Esophagus squamous epithelium (tissue), 5 donors: ENCODE measurements at regions not wholly inside any gene's neighbourhood (a gene's known extent, or its start where the extent isn't known, plus 50 kb on each side); places are given as distances from the start of the nearest gene placed in this dataset.

Source experiments
- DNase-seq: peaks from one replicate; lab custom pipeline; 2025; lab: John Stamatoyannopoulos, UW
- H3K27ac ChIP-seq, 4 donors: fragments of 200-600 bp; sonication (generic); one replicate each; pipeline ENCODE4 v1.5.1; 2016 to 2019; ENCODE audit warnings: mild to moderate bottlenecking in 1 of 4
- H3K27me3 ChIP-seq, 4 donors: fragments of 200-600 bp; sonication (generic); 1 replicate in 3 of 4; 2 replicates in 1 of 4; pipeline versions ENCODE4 v1.5.1 to v1.6.0; 2017 to 2021; ENCODE audit warnings: antibody characterized with exemption in 1 of 4
- H3K36me3 ChIP-seq, 3 donors: fragments of 200-600 bp; sonication (generic); one replicate each; pipeline ENCODE4 v1.5.1; 2016 to 2019
- H3K4me1 ChIP-seq, 3 donors: fragments of 200-600 bp; sonication (generic); one replicate each; pipeline ENCODE4 v1.5.1; 2017 to 2019
- H3K4me3 ChIP-seq, 4 donors: fragments of 200-600 bp; sonication (generic); 1 replicate in 3 of 4; 2 replicates in 1 of 4; pipeline ENCODE4 v1.5.1; 2016 to 2019; ENCODE audit warnings: mild to moderate bottlenecking in 2 of 4, moderate library complexity in 1 of 4
- H3K9me3 ChIP-seq, 3 donors: fragments of 200-600 bp; sonication (generic); one replicate each; pipeline ENCODE4 v1.5.1; 2016 to 2019
- POLR2A ChIP-seq, 4 donors: fragments of 450-650 bp; IDR thresholded peaks; one replicate each; pipeline ENCODE4 v1.6.1; 2017; ENCODE audit warnings: antibody characterized with exemption in 4 of 4, mild to moderate bottlenecking in 4 of 4, moderate library complexity in 3 of 4
- WGBS, 2 donors: methylation state at CpG; one replicate each; pipeline ENCODE4 v1.1.5; 2018; 5-methylcytosine and 5-hydroxymethylcytosine counted together
- intact Hi-C: fragments of 100-400 bp; cut with DNase I; formaldehyde crosslinking; loops from one replicate; pipeline ENCODE4 v1.15.0; 2022
- TF ChIP-seq, protein P1 (sequence below), 6 experiments: fragments of 450-650 bp in 4 of 6; fragments of 200-600 bp in 2 of 6; sonication (generic) in 2 of 6; IDR thresholded peaks; one replicate each; pipeline ENCODE4 v1.5.1; 2016 to 2019; ENCODE audit warnings: antibody characterized with exemption in 6 of 6, mild to moderate bottlenecking in 4 of 6, moderate library complexity in 4 of 6
- donor health status: DM: yes; HTN: yes; CAD: no.

DNA sequence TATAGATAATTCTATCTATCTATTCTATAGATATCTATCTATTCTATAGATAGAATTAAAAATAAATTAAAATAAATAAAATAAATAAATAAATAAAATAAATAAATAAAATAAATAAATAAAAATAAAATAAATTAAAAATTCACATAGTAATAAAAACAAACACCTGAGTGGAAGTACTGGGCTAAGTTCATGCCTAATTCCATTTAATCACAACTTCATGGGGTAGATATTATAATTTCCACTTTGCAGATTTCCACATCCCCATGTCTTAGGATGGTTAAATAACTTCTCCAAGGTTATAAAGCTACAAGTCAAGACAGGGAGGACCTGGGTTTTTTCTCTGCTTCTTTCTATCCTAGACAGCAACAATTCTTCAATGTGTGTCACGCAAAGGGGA is 261.4 kb upstream of the MEX3C start:
- no peak for DNase-seq
- no peaks in the 10 kb centered on the region for H3K4me1 ChIP-seq
- H3K27me3 ChIP-seq = no peaks in the 10 kb centered on the region
- intact Hi-C loops = no loop called here
- WGBS, 2 donors = 83 to 93% methylated on average over 1 of the region's 1 CpG
- H3K27ac ChIP-seq = no peak overlapping the region
- H3K9me3 ChIP-seq = no peaks in the 10 kb centered on the region
- no peaks in the 10 kb centered on the region for H3K36me3 ChIP-seq
- no peak for TF ChIP-seq POLR2A (IDR thresholded peaks at IDR 0.05)
- TF ChIP-seq, protein P1, sequence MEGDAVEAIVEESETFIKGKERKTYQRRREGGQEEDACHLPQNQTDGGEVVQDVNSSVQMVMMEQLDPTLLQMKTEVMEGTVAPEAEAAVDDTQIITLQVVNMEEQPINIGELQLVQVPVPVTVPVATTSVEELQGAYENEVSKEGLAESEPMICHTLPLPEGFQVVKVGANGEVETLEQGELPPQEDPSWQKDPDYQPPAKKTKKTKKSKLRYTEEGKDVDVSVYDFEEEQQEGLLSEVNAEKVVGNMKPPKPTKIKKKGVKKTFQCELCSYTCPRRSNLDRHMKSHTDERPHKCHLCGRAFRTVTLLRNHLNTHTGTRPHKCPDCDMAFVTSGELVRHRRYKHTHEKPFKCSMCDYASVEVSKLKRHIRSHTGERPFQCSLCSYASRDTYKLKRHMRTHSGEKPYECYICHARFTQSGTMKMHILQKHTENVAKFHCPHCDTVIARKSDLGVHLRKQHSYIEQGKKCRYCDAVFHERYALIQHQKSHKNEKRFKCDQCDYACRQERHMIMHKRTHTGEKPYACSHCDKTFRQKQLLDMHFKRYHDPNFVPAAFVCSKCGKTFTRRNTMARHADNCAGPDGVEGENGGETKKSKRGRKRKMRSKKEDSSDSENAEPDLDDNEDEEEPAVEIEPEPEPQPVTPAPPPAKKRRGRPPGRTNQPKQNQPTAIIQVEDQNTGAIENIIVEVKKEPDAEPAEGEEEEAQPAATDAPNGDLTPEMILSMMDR (IDR thresholded peaks at IDR 0.05) = no peak
- H3K4me3 ChIP-seq = no peak overlapping the region

DNA sequence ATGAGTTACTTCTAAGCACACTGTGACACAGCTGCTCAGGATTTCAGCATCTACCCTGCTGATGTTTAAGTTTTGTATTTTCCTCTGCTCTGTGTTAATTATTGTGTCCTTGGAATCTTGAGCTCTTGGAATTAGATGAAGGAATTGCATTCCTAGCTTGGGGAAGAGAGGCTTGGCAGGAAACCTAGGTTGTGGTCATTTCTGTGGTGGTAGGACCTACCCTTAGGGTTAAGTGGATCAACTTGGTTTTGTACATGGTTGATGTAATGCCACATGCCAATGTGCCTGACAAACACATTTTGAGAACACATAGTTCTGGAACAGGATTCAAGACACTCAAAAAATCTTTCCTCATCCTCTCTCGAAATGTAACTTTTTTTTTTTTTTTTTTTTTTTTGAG is 264.5 kb upstream of the MEX3C start:
- no peak for TF ChIP-seq POLR2A (IDR thresholded peaks at IDR 0.05)
- TF ChIP-seq, protein P1 (IDR thresholded peaks at IDR 0.05) = no peak
- 82 to 86% methylated on average over 1 of the region's 1 CpG for WGBS, 2 donors

DNA sequence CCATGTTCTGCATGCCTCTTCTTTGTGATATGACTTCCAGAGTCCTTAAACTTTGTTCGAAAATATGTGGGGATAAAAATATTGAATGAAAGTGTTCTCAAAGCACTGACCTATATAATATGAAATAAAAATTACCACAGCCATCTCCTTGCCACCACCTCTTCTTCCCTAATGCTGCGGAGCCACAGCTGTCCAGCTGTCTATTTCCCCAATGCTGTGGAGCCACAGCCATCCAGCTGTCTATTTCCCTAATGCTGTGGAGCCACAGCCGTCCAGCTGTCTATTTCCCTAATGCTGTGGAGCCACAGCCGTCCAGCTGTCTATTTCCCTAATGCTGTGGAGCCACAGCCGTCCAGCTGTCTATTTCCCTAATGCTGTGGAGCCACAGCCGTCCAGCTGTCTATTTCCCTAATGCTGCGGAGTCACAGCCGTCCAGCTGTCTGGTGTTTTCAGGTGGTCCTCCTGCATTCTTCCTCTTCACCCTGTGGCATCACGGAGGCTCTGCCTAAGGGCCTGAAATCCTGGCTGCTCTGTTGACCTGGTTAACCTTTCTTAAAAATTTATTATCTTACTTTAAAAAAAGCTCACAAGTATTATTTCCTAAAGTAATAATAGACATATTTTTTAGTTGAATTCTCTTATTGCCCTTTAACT is 266.1 kb upstream of the MEX3C start:
- DNase-seq = no peak
- intact Hi-C loops = no loop called here
- no peaks in the 10 kb centered on the region for H3K4me1 ChIP-seq
- H3K36me3 ChIP-seq = no peaks in the 10 kb centered on the region
- WGBS, 2 donors = 66 to 67% methylated on average over 9 of the region's 9 CpGs
- no peaks in the 10 kb centered on the region for H3K9me3 ChIP-seq
- H3K27me3 ChIP-seq = no peaks in the 10 kb centered on the region
- TF ChIP-seq, protein P1 (IDR thresholded peaks at IDR 0.05) = no peak
- TF ChIP-seq POLR2A (IDR thresholded peaks at IDR 0.05) = no peak
- no peak overlapping the region for H3K27ac ChIP-seq
- no peak overlapping the region for H3K4me3 ChIP-seq

More for the DNA sequence above, 264.5 kb upstream of the MEX3C start:
- no peaks in the 10 kb centered on the region for H3K4me1 ChIP-seq
- H3K36me3 ChIP-seq = no peaks in the 10 kb centered on the region
- H3K9me3 ChIP-seq = no peaks in the 10 kb centered on the region
- no peaks in the 10 kb centered on the region for H3K27me3 ChIP-seq
- DNase-seq = no peak
- no peak overlapping the region for H3K4me3 ChIP-seq
- no peak overlapping the region for H3K27ac ChIP-seq
- intact Hi-C loops = no loop called here

DNA sequence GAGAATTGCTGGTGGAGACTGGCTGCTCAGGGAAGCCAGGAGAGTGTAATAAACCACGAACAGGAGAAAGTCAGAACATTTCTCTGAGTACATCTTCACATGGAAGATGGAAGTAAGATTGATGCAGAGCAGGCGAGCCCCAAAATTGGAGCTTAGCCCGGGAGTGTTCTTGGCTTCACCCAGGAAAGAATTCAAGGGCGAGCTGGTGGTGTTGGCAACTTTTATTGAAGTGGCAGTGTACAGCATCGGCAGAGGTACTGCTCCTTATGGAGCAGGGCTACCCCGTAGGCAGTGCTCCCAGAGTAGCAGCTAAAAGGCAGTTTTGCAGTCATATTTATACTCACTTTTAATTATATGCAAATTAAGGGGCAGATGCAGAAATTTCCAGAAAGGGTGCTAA is 281.4 kb upstream of the MEX3C start:
- TF ChIP-seq, protein P1 (IDR thresholded peaks at IDR 0.05) = no peak
- TF ChIP-seq POLR2A (IDR thresholded peaks at IDR 0.05) = no peak
- H3K4me3 ChIP-seq = no peak overlapping the region
- H3K27ac ChIP-seq = no peak overlapping the region
- 67 to 79% methylated on average over 6 of the region's 6 CpGs for WGBS, 2 donors
- intact Hi-C loops = no loop called here
- peaks cover 0 to 3% (median 0%) of the 10 kb centered on the region in 3 donors for H3K9me3 ChIP-seq
- no peaks in the 10 kb centered on the region for H3K4me1 ChIP-seq
- no peak for DNase-seq
- H3K36me3 ChIP-seq = no peaks in the 10 kb centered on the region
- H3K27me3 ChIP-seq = no peaks in the 10 kb centered on the region

DNA sequence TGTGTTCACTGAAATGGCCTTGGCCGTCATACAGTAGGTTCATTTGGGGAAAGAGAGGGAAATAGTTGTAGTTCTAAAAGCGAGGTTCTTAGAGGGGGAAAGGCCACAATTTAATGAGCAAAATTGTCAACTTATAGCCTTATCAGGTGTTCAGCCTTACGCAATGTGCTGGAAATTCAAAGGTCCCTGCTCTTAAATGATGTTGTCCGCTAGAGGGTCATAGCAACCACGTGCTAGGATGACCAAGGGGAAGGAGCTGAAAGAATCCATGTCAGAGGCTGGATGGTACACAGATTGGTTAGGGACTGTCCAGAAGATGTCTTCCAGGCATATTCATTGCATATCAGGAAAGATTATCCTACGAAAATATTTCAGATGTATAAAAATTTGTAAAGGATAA is 282.3 kb upstream of the MEX3C start:
- Histone ChIP-seq H3K27me3 (no peaks in the 10 kb centered on the region), H3K4me1 (no peaks in the 10 kb centered on the region), H3K9me3 (peaks cover 0 to 3% (median 0%) of the 10 kb centered on the region in 3 donors), H3K36me3 (no peaks in the 10 kb centered on the region), H3K27ac (no peak overlapping the region), H3K4me3 (no peak overlapping the region)
- intact Hi-C loops = no loop called here
- TF ChIP-seq, protein P1 (IDR thresholded peaks at IDR 0.05) = no peak
- TF ChIP-seq POLR2A (IDR thresholded peaks at IDR 0.05) = no peak
- 82 to 85% methylated on average over 6 of the region's 6 CpGs for WGBS, 2 donors
- DNase-seq = no peak
